Endothelial cell of umbilical vein (primary cell): ENCODE measurements at regions not wholly inside any gene's neighbourhood (a gene's known extent, or its start where the extent isn't known, plus 50 kb on each side); places are given as distances from the start of the nearest gene placed in this dataset.

ENCODE experiments used
- BruUV-seq: library from RNA; stranded (reverse); fragments of 400-500 nt; replicated peaks from 2 replicates; lab custom pipeline; 2021; lab: Mats Ljungman, UMichigan
- CTCF ChIA-PET: fragments of 300-600, 350-600 bp; sonication (Branson Sonifier 250); formaldehyde crosslinking; loops from one replicate; lab custom pipeline; 2021; ENCODE audit warnings: antibody characterized with exemption, inconsistent platforms; lab: Charles Lee
- POLR2A ChIA-PET: fragments of 300-600, 350-600 bp; sonication (Branson Sonifier 250); formaldehyde crosslinking; loops from one replicate; lab custom pipeline; 2021; ENCODE audit warnings: antibody characterized with exemption, inconsistent platforms; lab: Charles Lee
- DNase-seq: peaks from one replicate; pipeline ENCODE4 v3.0.0-alpha.2; 2011; ENCODE audit warnings: low read depth, low spot score
- FAIRE-seq: peaks from 2 replicates; lab custom pipeline; 2011; peaks lifted over from hg19 to GRCh38; lab: Jason Lieb, UNC
- H2AFZ ChIP-seq: 2 replicates; pipeline ENCODE4 v1.6.0; 2012; ENCODE audit warnings: low read depth, low read length, control low read depth, inconsistent platforms
- H3K27ac ChIP-seq: 2 replicates; pipeline ENCODE4 v1.5.1; 2011; ENCODE audit warnings: low read depth, mild to moderate bottlenecking, control low read depth, low read length, moderate library complexity; ENCODE audit not compliant: insufficient read depth
- H3K27me3 ChIP-seq, 2 experiments: 2 replicates each; pipeline versions ENCODE4 v1.6.0 to v1.6.1; 2011; ENCODE audit warnings: low read length in 2 of 2, mixed read lengths in 1 of 2; ENCODE audit not compliant: control insufficient read depth in 2 of 2, insufficient read depth in 2 of 2
- H3K36me3 ChIP-seq, 2 experiments: 2 replicates in 1 of 2; 3 replicates in 1 of 2; pipeline ENCODE4 v1.5.1; 2011; ENCODE audit warnings: low read length in 2 of 2, mild to moderate bottlenecking in 1 of 2, moderate library complexity in 1 of 2; ENCODE audit not compliant: control insufficient read depth in 2 of 2, insufficient read depth in 2 of 2; ENCODE audit errors: extremely low read depth in 1 of 2
- H3K4me1 ChIP-seq: 3 replicates; pipeline ENCODE4 v1.5.1; 2011; ENCODE audit warnings: mild to moderate bottlenecking, low read length; ENCODE audit not compliant: control insufficient read depth, insufficient read depth; ENCODE audit errors: extremely low read depth
- H3K4me2 ChIP-seq: 2 replicates; pipeline ENCODE4 v1.6.1; 2011; ENCODE audit warnings: low read length, control low read depth, mixed read lengths; ENCODE audit not compliant: insufficient read depth
- H3K4me3 ChIP-seq, 3 experiments: fragments of 200-600 bp in 1 of 3; sonication (generic), shearing (Covaris generic) in 1 of 3; replicated peaks in 1 of 3; 2 replicates each; pipeline ENCODE4 v1.5.1; 2011 to 2016; ENCODE audit warnings: control low read depth in 3 of 3, low read length in 3 of 3, mild to moderate bottlenecking in 2 of 3, inconsistent platforms in 1 of 3, low read depth in 1 of 3, moderate library complexity in 1 of 3; ENCODE audit not compliant: insufficient read depth in 1 of 3
- H3K79me2 ChIP-seq: 2 replicates; pipeline ENCODE4 v1.6.0; 2012; ENCODE audit warnings: low read length, inconsistent platforms; ENCODE audit not compliant: control insufficient read depth, insufficient read depth
- H3K9ac ChIP-seq: replicated peaks from 2 replicates; pipeline ENCODE3; 2011; ENCODE audit warnings: low read length, control low read depth; ENCODE audit not compliant: insufficient read depth; ENCODE audit errors: extremely low read depth
- H3K9me1 ChIP-seq: replicated peaks from 3 replicates; pipeline ENCODE4 v1.6.0; 2011; ENCODE audit warnings: mild to moderate bottlenecking, low read length; ENCODE audit not compliant: control insufficient read depth, insufficient read depth; ENCODE audit errors: extremely low read depth
- H3K9me3 ChIP-seq: replicated peaks from 2 replicates; pipeline ENCODE4 v1.5.1; 2012; ENCODE audit warnings: low read length, inconsistent platforms; ENCODE audit not compliant: control insufficient read depth, insufficient read depth
- H4K20me1 ChIP-seq: replicated peaks from 2 replicates; pipeline ENCODE3; 2011; ENCODE audit warnings: mild to moderate bottlenecking, low read length; ENCODE audit not compliant: control insufficient read depth, insufficient read depth; ENCODE audit errors: extremely low read depth
- CTCF ChIP-seq, 2 donors: IDR thresholded peaks; 1 replicate in 1 of 2; 2 replicates in 1 of 2; pipeline ENCODE4 v1.5.1; 2011; ENCODE audit warnings: low read length in 2 of 2, mild to moderate bottlenecking in 2 of 2, moderate library complexity in 2 of 2, control low read depth in 1 of 2, inconsistent platforms in 1 of 2, low read depth in 1 of 2; ENCODE audit not compliant: insufficient read depth in 1 of 2; ENCODE audit errors: extremely low read depth in 1 of 2
- FOS ChIP-seq: IDR thresholded peaks from 2 replicates; pipeline ENCODE4 v1.6.1; 2011; ENCODE audit warnings: mild to moderate bottlenecking, low read length, moderate library complexity, borderline replicate concordance; ENCODE audit not compliant: insufficient read depth
- GATA2 ChIP-seq: IDR thresholded peaks from 2 replicates; pipeline ENCODE4 v1.7.0; 2011; ENCODE audit warnings: low read depth, mild to moderate bottlenecking, moderate library complexity, mixed read lengths, low read length; ENCODE audit not compliant: insufficient read length, insufficient read depth
- JUN ChIP-seq: IDR thresholded peaks from 2 replicates; pipeline ENCODE4 v1.6.1; 2011; ENCODE audit warnings: borderline replicate concordance, low read depth; ENCODE audit not compliant: insufficient read length, insufficient read depth
- MAX ChIP-seq: IDR thresholded peaks from 2 replicates; pipeline ENCODE4 v1.6.1; 2011; ENCODE audit not compliant: insufficient read depth, insufficient read length
- MYC ChIP-seq: IDR thresholded peaks from one replicate; pipeline ENCODE4 v1.6.1; 2011; ENCODE audit warnings: mild to moderate bottlenecking, low read depth, low read length
- POLR2A ChIP-seq: IDR thresholded peaks from 2 replicates; pipeline ENCODE4 v1.6.1; 2012; ENCODE audit warnings: low read depth, mild to moderate bottlenecking, control low read depth, low read length
- POLR2AphosphoS5 ChIP-seq: IDR thresholded peaks from 2 replicates; pipeline ENCODE4 v1.6.1; 2012; ENCODE audit warnings: low read depth, mild to moderate bottlenecking, control low read depth, low read length, moderate library complexity; ENCODE audit not compliant: insufficient read depth
- dilution Hi-C: fragments of 300-500 bp; cut with MboI; formaldehyde crosslinking; loops from one replicate; pipeline ENCODE4 v1.15.0; 2019; ENCODE audit warnings: low sequenced_read_pairs; ENCODE audit not compliant: extremely low pct_ligation_motif_present
- intact Hi-C: fragments of 100-400 bp; cut with micrococcal nuclease; formaldehyde crosslinking; loops from one replicate; pipeline ENCODE4 v1.10.0; 2022

- Histone ChIP-seq H3K9ac (no peak overlapping the region), H4K20me1 (no peaks in the 10 kb centered on the region), H3K4me3 (no peak overlapping the region), H3K27ac (no peak overlapping the region), H2AFZ (no peak overlapping the region), H3K9me3 (peaks cover 13% of the 10 kb centered on the region), H3K79me2 (no peaks in the 10 kb centered on the region), H3K4me1 (no peaks in the 10 kb centered on the region), H3K36me3 (no peaks in the 10 kb centered on the region), H3K9me1 (no peaks in the 10 kb centered on the region), H3K4me2 (no peak overlapping the region), H3K27me3 (no peaks in the 10 kb centered on the region)
- FAIRE-seq (no peak), DNase-seq (no peak)
- dilution Hi-C loops, result no loop called here
- CTCF ChIA-PET, result no interaction called here
- intact Hi-C loops, result no loop called here
- POLR2A ChIA-PET, result no interaction called here
- BruUV-seq, result no TSS peak
- TF ChIP-seq JUN (no peak), FOS (no peak), GATA2 (no peak), MYC (no peak), POLR2A (no peak), POLR2AphosphoS5 (no peak), CTCF (IDR thresholded peaks at IDR 0.05; ENCODE audit: extremely low read depth in 1 of 2, insufficient read depth in 1 of 2, low read depth in 1 of 2, low read length in 2 of 2) (no peak), MAX (no peak)
These were observed 444.4 kb upstream of the ZNF507 start for GRCh38 chr19:31900991-31901390.
